ENCODE measurements at regions not wholly inside any gene's neighbourhood (a gene's known extent, or its start where the extent isn't known, plus 50 kb on each side); places are given as distances from the start of the nearest gene placed in this dataset.

DNA sequence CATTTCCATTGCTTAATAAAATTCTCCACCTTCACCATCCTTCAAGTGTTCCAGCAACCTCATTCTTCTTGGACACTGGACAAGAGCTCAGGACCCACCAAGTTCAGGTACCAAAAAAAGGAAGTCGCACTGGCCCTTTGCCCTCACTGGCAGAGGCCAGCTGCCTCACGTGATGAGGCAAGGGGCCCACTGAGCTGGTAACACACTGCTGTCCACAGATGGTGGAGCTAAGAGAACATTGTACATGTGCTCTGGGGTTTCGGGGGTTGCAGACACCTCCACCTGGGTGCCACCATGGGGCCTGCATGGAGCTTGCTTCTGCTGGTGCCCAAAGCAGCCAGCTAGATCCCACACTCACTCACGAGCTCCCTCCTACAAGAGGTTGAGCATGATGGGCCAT is 71.3 kb downstream of the SCG2 start:
- DNase-seq = no peak

DNA sequence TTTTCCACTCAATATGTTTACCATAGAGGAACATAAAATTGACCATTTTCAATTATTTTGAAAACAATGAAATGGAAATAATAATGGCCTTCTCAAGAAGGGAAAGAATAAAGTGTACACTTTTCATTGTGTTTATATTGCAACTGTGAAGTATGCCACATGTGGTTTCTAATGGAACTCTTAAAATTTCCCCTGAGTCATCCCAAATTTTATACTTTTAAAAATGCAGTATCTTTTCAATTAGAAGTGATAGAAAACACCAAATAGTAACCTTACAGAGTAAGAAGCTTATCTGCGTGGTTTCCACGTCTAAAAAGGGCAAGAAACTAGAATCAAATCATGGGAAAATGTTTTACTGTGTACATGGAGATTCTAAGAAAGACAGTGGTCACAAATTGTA is 70.0 kb downstream of the SCG2 start:
- DNase-seq = no peak

DNA sequence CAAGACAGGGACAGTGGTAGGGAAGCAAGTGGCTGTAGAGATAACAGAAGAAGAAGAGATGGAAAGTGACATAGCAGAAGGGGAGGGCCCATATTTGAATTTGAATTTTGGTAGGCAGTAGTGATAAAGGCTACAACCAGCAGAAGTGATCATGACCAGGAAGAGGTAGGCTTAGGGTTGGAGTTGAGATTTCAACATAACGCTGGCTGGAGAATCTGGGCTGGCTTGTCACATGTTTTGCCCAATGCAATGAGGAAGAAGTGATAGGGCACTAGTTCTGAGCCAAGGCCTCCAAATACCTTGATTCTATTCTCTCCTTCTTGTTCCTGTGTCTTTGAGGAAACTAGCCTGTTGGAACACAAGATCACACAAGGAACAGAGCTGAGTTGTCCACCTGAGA is 69.4 kb downstream of the SCG2 start:
- DNase-seq = no peak

DNA sequence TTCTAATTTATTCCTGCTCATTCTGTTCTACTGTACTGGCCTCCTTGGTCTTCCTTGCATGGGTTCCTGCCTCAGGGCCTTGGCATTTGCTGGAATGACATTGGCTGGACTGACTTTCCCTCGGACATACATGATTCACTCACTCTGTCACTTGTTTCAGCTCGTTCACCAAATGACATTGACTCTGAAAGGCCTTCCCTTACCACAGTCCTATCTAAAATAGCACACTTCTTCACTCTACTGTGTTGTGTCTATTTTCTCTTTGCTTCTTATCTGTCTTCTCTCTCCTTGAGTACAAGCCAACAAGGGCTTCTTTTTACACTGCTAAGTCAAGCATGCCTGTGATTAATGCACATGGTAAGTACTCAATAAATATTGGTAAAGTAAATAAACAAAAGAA is 65.6 kb downstream of the SCG2 start:
- no peak for DNase-seq

DNA sequence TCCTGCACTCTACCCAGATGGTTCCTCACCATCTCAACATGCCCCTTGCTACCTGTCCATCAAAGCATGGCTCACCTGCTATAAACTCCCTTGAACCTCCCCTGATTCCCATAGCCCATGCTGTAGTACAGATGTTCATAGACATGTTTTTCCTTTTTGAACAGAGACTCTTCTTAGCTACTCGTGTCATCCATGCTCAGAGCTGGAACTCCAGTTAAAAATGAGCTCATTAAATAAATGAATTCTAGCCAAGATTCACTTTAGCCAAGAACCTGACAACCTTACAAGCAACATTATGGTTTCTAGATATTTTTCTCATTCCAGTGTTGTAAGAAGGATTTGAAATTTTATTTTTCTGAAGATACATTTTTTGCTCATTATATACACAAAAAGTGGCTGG is 65.0 kb downstream of the SCG2 start:
- DNase-seq = no peak

DNA sequence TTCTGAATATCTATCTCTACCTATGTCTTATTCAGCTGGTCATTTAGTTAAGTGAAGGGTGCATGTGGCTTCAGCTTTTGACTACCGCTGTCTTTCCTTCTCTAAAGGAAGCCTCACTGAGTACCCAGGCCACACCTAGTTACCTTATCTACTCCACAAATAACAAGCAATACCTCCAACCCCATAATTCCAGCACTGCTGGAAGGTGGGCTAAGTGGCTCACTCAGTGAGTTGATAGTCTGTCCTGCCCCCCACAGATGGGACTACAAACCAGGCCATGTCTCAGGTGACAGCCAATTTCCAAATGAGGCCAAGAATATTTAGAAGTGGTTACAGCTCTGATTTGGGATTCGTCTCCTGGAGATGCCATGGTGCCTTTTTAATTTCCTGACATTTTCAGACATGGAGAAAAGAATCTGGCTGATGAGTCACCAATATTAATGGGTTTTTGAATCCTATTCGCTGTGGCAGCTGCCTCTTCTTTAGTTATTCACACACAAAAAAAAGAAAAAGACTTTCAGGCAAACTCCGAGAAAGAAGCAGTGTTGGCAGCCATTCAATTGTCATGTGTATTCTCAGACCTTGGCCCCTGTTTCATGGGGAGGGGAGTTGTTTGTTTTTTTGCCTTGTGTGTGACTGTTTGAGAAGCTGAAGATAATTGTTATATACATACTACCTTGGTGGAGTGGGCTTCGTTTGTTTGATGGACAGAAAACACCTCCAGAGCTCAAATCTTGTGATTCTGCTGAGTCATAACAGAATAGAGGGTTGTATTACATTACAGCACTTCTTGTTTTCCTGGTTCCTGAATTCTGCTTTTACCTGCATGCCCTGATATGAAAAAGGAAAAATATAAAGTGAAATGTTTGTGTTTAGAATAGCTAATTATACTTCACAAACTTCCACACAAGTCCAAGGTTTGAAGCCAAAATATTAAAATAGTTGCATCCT is 64.2 kb downstream of the SCG2 start:
- DNase-seq = no peak

DNA sequence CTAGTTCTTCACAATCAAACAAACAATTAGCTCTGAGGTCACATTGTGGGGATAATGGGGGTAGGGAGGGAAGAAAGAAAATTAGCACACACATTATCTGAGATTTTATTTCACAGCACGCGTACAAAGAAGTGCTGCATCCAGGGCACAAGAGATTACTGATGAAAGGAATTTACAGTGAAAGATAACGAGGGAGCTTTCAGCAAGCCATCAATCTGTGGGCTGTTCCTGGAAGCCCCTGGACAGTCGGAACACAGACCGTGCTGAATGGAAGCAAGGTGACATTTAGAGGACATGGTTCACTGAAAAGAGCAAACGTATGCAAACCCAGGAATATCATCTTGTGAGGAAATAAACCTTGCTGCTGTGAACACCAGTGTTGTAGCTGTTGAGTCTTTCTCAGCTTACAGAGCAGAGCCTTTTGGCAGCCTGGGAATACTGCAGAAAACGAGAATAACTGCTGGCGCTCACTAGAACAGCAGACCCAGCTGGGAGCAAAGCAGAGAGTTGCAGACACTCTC is 63.2 kb downstream of the SCG2 start:
- no peak for DNase-seq

DNA sequence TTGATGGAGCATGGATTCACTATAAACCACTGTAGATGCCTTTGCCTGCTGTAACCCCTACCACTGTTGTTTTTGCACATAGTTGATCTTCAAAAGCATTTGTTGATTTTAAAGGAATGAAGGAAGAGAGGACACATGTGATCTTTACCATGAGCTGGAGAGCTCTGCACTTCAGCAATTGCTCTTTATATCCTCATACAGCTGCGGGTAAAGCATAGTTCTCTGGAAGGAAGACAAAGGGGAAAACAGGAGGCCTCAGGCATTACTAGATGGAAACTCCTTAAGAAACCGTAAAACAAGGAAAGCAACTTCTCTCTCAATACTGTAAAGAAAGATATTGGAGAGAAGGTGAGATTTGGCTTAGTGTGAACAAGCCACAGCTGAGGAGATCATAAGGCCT is 60.6 kb downstream of the SCG2 start:
- no peak for DNase-seq

DNA sequence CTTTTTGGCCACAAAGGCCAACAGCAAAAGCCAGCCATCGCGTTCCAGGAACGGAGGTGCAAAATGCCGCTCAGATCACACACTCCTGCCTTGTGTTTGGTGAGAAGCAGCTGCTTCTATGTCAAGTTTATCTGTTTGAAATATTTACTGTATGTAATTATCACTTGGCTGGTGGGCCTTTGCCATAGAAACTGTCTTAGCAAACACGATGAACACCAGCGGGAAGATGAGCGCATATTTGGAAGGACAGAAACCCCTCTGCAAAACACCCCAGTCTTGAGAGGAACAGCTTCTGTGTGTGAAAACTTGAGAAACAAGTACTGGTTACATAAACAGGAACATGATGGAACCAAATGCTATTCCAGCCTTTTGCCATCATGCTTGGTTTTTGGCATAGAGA is 59.7 kb downstream of the SCG2 start:
- DNase-seq = no peak

DNA sequence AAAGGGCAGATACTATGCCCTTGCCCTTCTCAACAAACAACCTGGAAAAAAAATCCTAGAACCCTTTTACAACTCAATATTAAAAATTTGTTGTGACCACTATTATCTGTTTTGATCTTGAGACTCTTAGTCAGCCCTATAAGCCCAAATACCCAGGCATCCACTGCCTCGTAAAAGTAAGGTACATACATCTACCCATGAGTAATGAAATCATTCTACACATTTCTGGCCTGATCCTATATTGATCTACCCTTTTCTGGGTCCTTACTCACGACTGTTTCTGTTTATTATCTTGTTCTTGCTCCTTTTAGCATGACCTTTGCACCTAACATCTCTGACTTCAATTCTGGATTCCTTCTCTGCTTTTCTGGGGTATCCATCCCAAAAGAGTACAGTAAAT is 56.8 kb downstream of the SCG2 start:
- no peak for DNase-seq

DNA sequence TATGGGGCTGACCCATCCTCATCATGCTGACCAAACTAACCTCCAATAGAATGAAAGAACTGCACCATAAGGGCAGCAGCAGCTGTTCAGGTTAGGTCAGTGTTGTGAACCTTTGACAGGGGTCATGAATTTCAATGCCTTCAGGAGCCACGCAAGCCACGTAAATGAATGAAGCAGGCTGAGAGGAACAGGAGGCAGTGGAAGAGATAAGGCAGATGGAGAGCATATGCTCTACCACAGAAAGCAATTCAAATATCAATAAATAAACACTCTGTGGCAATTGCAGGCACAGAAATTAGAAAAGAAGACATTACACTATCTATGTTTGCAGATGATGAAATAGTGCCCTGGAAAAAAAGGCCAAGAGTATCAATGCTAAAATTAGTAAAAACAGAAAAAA is 56.3 kb downstream of the SCG2 start:
- no peak for DNase-seq
